IPS-18c (cell line): ENCODE measurements at regions not wholly inside any gene's neighbourhood (a gene's known extent, or its start where the extent isn't known, plus 50 kb on each side); places are given as distances from the start of the nearest gene placed in this dataset.
"Not testable (repeated sequence)": the region's sequence is repeated elsewhere in the genome, so short reads cannot be mapped to it uniquely, and the experiment has no call there.

Experiments used
- H3K4me3 ChIP-seq: 2 replicates; pipeline ENCODE4 v1.7.0; 2013; ENCODE audit warnings: low read depth, mild to moderate bottlenecking, low read length, moderate library complexity; ENCODE audit not compliant: insufficient read depth
- H3K9me3 ChIP-seq: one replicate; pipeline ENCODE4 v1.6.1; 2013; ENCODE audit warnings: mild to moderate bottlenecking, low read length, moderate library complexity; ENCODE audit not compliant: control insufficient read depth, insufficient read depth

- Histone ChIP-seq H3K4me3 (no peak overlapping the region), H3K9me3 (no peaks in the 10 kb centered on the region)
Measured at GRCh38 chr4:152075253-152075928, 314.6 kb upstream of the GATB start.

- Histone ChIP-seq H3K9me3 (no peaks in the 10 kb centered on the region), H3K4me3 (no peak overlapping the region)
Measured at GRCh38 chr4:152074573-152074972, 313.8 kb upstream of the GATB start.

- H3K4me3 ChIP-seq = no peak overlapping the region
- no peaks in the 10 kb centered on the region for H3K9me3 ChIP-seq
Measured at GRCh38 chr4:152074088-152074437, 313.3 kb upstream of the GATB start.

GRCh38 chr4:152073351-152074087 is 312.7 kb upstream of the GATB start:
- Histone ChIP-seq H3K4me3 (no peak overlapping the region), H3K9me3 (no peaks in the 10 kb centered on the region)

GRCh38 chr4:152072906-152073305 is 312.1 kb upstream of the GATB start:
- H3K9me3 ChIP-seq = no peaks in the 10 kb centered on the region
- no peak overlapping the region for H3K4me3 ChIP-seq

GRCh38 chr4:152072001-152072485 is 311.2 kb upstream of the GATB start:
- no peak overlapping the region for H3K4me3 ChIP-seq
- H3K9me3 ChIP-seq = no peaks in the 10 kb centered on the region

GRCh38 chr4:152070854-152071253 is 310.0 kb upstream of the GATB start:
- Histone ChIP-seq H3K4me3 (no peak overlapping the region), H3K9me3 (no peaks in the 10 kb centered on the region)

- Histone ChIP-seq H3K9me3 (peaks cover 3% of the 10 kb centered on the region), H3K4me3 (no peak overlapping the region)
Measured at GRCh38 chr4:152068866-152069265, 308.1 kb upstream of the GATB start.

- peaks cover 3% of the 10 kb centered on the region for H3K9me3 ChIP-seq
- no peak overlapping the region for H3K4me3 ChIP-seq
Measured at GRCh38 chr4:152065545-152065944, 304.7 kb upstream of the GATB start.

GRCh38 chr4:152064753-152065152 is 303.9 kb upstream of the GATB start:
- Histone ChIP-seq H3K9me3 (peaks cover 3% of the 10 kb centered on the region), H3K4me3 (peak overlapping the region; percentile 9; the same call in 1 of the 2 replicates)

- peaks cover 3% of the 10 kb centered on the region for H3K9me3 ChIP-seq
- no peak overlapping the region for H3K4me3 ChIP-seq
Measured at GRCh38 chr4:152064282-152064681, 303.5 kb upstream of the GATB start.

- Histone ChIP-seq H3K4me3 (no peak overlapping the region), H3K9me3 (peaks cover 3% of the 10 kb centered on the region)
Measured at GRCh38 chr4:152063621-152064240, 302.9 kb upstream of the GATB start.

GRCh38 chr4:152062936-152063620 is 302.3 kb upstream of the GATB start:
- Histone ChIP-seq H3K9me3 (peaks cover 3% of the 10 kb centered on the region), H3K4me3 (no peak overlapping the region)

- H3K9me3 ChIP-seq = no peaks in the 10 kb centered on the region
Measured at GRCh38 chr4:152054731-152055130, 293.9 kb upstream of the GATB start.

GRCh38 chr4:152052451-152053057 is 291.7 kb upstream of the GATB start:
- no peaks in the 10 kb centered on the region for H3K9me3 ChIP-seq
- H3K4me3 ChIP-seq = no peak overlapping the region

More at GRCh38 chr4:152054731-152055130, 293.9 kb upstream of the GATB start:
- no peak overlapping the region for H3K4me3 ChIP-seq

GRCh38 chr4:152051332-152051731 is 290.5 kb upstream of the GATB start:
- H3K9me3 ChIP-seq, H3K4me3 ChIP-seq: not testable (repeated sequence)

GRCh38 chr4:152050106-152050505 is 289.3 kb upstream of the GATB start:
- H3K9me3 ChIP-seq = no peaks in the 10 kb centered on the region
- no peak overlapping the region for H3K4me3 ChIP-seq
